ENCODE measurements at regions not wholly inside any gene's neighbourhood (a gene's known extent, or its start where the extent isn't known, plus 50 kb on each side); places are given as distances from the start of the nearest gene placed in this dataset.
"Not testable (repeated sequence)": the region's sequence is repeated elsewhere in the genome, so short reads cannot be mapped to it uniquely, and the experiment has no call there.

DNA sequence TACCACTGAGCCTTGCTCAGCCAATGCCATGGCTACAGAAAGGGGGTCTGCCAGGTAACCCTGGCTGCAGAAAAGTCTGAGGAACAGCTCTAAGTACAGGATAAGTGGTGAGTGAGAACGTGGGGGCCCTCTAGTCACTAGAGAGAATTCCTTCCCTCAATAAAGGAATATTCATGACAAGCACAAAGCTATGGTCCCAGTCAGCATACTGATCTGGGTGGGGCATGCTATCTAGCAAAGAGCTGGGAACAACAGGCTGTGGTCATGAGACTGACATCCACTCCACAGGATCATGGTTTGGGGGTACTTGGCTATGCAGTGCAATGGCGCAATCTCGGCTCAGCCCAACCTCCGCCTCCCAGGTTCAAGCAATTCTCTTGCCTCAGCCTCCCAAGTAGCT, 140.4 kb downstream of the MTHFS start:
- Histone ChIP-seq H3K9me3 (ENCODE audit: control insufficient read depth, insufficient read depth, low read length) (peaks cover 17% of the 10 kb centered on the region), H3K9ac (ENCODE audit: low read depth, low read length) (no peak overlapping the region), H3K27ac (ENCODE audit: low read depth, low read length) (no peak overlapping the region), H3K27me3 (ENCODE audit: control insufficient read depth, insufficient read depth, low read length) (no peaks in the 10 kb centered on the region), H3K4me1 (ENCODE audit: control insufficient read depth, insufficient read depth, low read length) (no peaks in the 10 kb centered on the region), H3K36me3 (ENCODE audit: control insufficient read depth, insufficient read depth, low read length) (no peaks in the 10 kb centered on the region), H3K4me3 (ENCODE audit: low read depth, low read length) (no peak overlapping the region)

DNA sequence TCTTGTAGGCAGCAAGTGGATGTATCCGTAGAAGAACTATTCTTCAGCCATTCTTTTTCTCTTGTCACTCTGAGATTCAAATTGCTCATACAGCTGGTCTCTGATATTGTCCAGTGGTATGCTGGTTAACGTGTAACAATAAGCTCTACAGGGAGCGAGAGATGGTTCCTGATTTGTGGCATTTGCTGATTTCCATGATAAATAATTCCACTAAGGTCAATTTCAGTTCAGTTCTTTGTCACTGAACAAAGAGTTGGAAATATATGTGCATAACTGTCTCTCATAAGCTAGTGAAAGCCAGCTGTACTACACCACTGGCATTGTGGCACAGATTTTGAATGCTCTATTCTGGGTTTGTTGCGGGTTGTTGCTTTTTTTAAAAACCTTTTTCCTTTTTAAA, 131.7 kb downstream of the MTHFS start:
- Histone ChIP-seq H3K9me3 (ENCODE audit: control insufficient read depth, insufficient read depth, low read length) (peaks cover 5% of the 10 kb centered on the region), H3K4me3 (ENCODE audit: low read depth, low read length) (no peak overlapping the region), H3K9ac (ENCODE audit: low read depth, low read length) (no peak overlapping the region), H3K4me1 (ENCODE audit: control insufficient read depth, insufficient read depth, low read length) (no peaks in the 10 kb centered on the region), H3K27me3 (ENCODE audit: control insufficient read depth, insufficient read depth, low read length) (no peaks in the 10 kb centered on the region), H3K27ac (ENCODE audit: low read depth, low read length) (no peak overlapping the region), H3K36me3 (ENCODE audit: control insufficient read depth, insufficient read depth, low read length) (no peaks in the 10 kb centered on the region)

DNA sequence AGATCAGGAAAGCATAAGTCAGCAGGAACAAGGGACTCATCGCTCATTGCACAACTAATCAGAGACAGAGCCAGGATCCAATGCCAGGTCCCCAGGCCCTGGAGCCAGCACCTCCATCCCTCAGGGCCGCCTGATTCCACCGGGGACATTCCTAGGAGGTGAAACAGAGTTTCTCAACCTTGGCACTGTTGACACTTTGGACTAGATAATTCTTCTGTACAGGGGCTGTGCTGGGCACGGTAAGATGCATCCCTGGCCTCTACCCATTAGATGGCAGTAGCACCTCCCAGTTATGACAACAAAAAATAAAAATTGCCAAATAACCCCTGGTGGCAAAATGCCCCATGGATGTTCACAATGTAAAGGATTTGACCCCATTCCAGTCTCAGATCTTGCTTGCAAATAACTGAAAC, 127.7 kb downstream of the MTHFS start:
- H3K4me1 ChIP-seq (ENCODE audit: control insufficient read depth, insufficient read depth, low read length): no peaks in the 10 kb centered on the region
- H3K4me3 ChIP-seq (ENCODE audit: low read depth, low read length): no peak overlapping the region
- 0 out of 2 replicates have a peak, but pooled peaks cover 1% of the 10 kb centered on the region for H3K9me3 ChIP-seq (ENCODE audit: control insufficient read depth, insufficient read depth, low read length)
- H3K9ac ChIP-seq (ENCODE audit: low read depth, low read length): no peak overlapping the region
- no peaks in the 10 kb centered on the region for H3K27me3 ChIP-seq (ENCODE audit: control insufficient read depth, insufficient read depth, low read length)
- H3K27ac ChIP-seq (ENCODE audit: low read depth, low read length): no peak overlapping the region
- no peaks in the 10 kb centered on the region for H3K36me3 ChIP-seq (ENCODE audit: control insufficient read depth, insufficient read depth, low read length)

DNA sequence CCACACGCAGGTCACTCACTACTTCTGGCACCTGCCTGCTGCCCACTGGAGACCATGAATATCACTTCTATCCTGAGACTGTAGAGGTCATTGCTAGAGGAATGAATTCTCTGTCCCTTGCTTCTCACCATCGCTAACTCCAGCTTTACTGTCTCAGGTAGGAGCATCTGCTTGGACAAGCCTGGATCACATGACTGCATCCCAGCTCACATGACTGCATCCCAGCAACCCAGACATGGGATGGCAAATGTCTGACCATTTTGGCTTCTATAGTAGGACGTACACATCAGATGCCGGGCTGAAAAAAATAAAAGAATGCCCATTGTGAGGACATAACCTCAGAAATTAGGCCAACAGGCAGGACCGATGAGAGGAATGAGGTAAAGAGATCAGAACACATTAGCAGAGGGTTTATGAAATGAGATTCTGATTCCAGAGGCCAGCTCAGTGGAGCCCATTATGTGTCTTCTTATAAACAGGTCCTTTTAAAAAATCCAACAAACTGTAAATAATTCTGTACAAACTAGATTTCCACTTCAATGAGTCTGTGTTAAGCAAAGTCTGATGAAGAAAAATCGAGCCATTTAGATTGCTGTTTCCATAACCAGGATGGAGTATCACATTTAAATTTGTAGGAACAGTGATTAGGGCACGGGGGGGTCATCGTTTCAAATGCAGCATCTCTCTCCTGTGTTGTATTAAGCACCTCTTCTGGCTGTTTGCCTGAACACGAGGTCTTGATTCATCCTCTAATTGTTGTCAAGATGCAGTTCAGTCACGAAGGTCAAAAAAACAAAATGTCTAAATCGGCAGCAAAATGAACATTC, 126.7 kb downstream of the MTHFS start:
- Histone ChIP-seq H3K27ac (ENCODE audit: low read depth, low read length) (no peak overlapping the region), H3K36me3 (ENCODE audit: control insufficient read depth, insufficient read depth, low read length) (no peaks in the 10 kb centered on the region), H3K9me3 (ENCODE audit: control insufficient read depth, insufficient read depth, low read length) (no peaks in the 10 kb centered on the region), H3K4me3 (ENCODE audit: low read depth, low read length) (no peak overlapping the region), H3K4me1 (ENCODE audit: control insufficient read depth, insufficient read depth, low read length) (no peaks in the 10 kb centered on the region), H3K9ac (ENCODE audit: low read depth, low read length) (no peak overlapping the region), H3K27me3 (ENCODE audit: control insufficient read depth, insufficient read depth, low read length) (no peaks in the 10 kb centered on the region)

DNA sequence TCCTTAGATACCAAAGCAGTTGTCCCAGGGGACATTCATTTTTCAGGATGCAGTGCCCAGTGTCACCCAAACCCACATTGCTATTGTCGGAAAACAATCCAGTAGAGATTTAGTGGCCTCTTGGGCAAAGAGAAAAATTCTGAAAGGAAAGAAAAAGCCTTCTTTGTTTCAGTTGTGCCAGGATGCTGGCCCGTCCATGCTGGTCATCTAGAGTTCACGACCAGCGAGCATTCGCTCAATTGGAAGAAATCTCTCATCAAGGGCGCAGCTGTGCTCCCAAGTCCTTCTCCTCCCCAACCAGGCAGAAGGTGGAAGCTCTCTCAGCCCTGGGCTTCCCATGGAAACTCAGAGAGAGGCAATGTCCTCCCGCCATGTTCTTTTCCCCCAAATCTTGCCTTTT, 123.7 kb downstream of the MTHFS start:
- Histone ChIP-seq H3K4me1 (ENCODE audit: control insufficient read depth, insufficient read depth, low read length) (no peaks in the 10 kb centered on the region), H3K9me3 (ENCODE audit: control insufficient read depth, insufficient read depth, low read length) (no peaks in the 10 kb centered on the region), H3K36me3 (ENCODE audit: control insufficient read depth, insufficient read depth, low read length) (no peaks in the 10 kb centered on the region), H3K9ac (ENCODE audit: low read depth, low read length) (no peak overlapping the region), H3K27me3 (ENCODE audit: control insufficient read depth, insufficient read depth, low read length) (no peaks in the 10 kb centered on the region), H3K27ac (ENCODE audit: low read depth, low read length) (no peak overlapping the region), H3K4me3 (ENCODE audit: low read depth, low read length) (no peak overlapping the region)

DNA sequence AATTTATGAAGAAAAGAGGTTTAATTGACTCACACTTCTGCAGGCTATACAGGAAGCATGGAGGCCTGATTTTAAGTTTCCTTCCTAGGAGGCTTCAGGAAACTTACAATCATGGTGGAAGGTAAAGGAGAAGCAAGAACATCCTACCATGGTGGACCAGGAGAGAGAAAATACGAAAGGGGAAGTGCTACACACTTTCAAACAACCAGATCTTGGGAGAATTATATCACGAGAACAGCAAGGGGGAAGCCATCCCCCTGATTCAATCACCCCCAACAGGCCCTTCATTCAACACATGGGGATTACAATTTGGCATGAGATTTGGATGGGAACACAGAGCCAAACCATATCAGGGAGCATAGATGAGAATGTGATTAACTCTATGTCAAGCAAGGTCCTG, 121.0 kb downstream of the MTHFS start:
- Histone ChIP-seq H3K4me1 (ENCODE audit: control insufficient read depth, insufficient read depth, low read length) (no peaks in the 10 kb centered on the region), H3K27ac (ENCODE audit: low read depth, low read length) (no peak overlapping the region)

DNA sequence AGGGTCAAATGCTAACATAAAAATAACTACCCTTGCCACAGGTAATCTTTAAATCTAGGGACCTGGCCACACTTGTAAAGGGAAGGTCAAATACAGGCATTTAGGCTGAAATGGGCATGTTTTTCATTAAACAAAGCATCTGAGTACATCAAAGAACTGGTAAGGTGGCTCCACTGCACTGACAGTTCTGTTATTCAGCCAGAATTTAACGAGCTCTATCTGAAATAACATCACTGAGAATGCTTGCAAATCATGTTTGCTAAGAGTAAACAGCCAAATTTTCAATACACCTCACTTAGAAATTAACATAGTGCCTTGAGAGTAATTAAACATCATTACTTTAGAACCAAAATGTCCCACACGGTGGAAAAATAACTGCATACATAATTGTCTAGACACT, 118.9 kb downstream of the MTHFS start:
- no peak overlapping the region for H3K4me3 ChIP-seq (ENCODE audit: low read depth, low read length)
- no peak overlapping the region for H3K9ac ChIP-seq (ENCODE audit: low read depth, low read length)
- H3K36me3 ChIP-seq (ENCODE audit: control insufficient read depth, insufficient read depth, low read length): no peaks in the 10 kb centered on the region
- no peaks in the 10 kb centered on the region for H3K27me3 ChIP-seq (ENCODE audit: control insufficient read depth, insufficient read depth, low read length)
- H3K9me3 ChIP-seq (ENCODE audit: control insufficient read depth, insufficient read depth, low read length): no peaks in the 10 kb centered on the region
- no peak overlapping the region for H3K27ac ChIP-seq (ENCODE audit: low read depth, low read length)
- H3K4me1 ChIP-seq (ENCODE audit: control insufficient read depth, insufficient read depth, low read length): no peaks in the 10 kb centered on the region

More for the DNA sequence above, 121.0 kb downstream of the MTHFS start:
- no peaks in the 10 kb centered on the region for H3K36me3 ChIP-seq (ENCODE audit: control insufficient read depth, insufficient read depth, low read length)
- no peaks in the 10 kb centered on the region for H3K9me3 ChIP-seq (ENCODE audit: control insufficient read depth, insufficient read depth, low read length)
- H3K9ac ChIP-seq (ENCODE audit: low read depth, low read length): no peak overlapping the region
- no peaks in the 10 kb centered on the region for H3K27me3 ChIP-seq (ENCODE audit: control insufficient read depth, insufficient read depth, low read length)
- no peak overlapping the region for H3K4me3 ChIP-seq (ENCODE audit: low read depth, low read length)

DNA sequence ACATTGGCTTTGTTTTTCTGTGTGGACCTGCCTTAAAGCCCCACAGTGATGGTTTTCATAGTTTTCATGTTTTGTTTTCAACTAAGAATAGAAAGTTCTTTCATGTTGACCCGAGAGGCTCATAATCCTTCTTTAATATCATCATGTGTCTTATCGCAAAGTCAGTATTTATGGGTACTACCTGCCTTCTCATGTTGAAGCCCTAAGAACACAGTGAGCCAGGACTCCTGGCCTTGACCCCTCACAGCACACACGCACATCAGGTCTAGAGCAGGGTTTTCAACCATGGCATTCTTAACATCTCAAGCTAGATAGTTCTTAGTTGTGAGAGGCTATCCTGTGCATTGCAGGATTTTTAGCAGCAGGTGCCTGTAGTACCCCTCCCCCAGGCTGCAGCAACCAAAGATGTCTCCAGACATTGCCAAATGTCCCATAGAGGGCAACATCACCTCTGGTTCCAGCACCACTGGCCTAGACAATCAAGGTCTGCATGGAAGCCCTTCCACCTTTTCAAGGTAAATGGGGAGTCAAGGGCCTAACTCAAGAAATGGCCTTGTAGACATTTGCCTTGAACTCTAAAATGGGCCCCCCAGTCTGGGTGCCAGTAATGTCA, 118.3 kb downstream of the MTHFS start:
- Histone ChIP-seq H3K36me3 (ENCODE audit: control insufficient read depth, insufficient read depth, low read length) (no peaks in the 10 kb centered on the region), H3K9ac (ENCODE audit: low read depth, low read length) (no peak overlapping the region), H3K27ac (ENCODE audit: low read depth, low read length) (no peak overlapping the region), H3K4me1 (ENCODE audit: control insufficient read depth, insufficient read depth, low read length) (no peaks in the 10 kb centered on the region), H3K4me3 (ENCODE audit: low read depth, low read length) (no peak overlapping the region), H3K27me3 (ENCODE audit: control insufficient read depth, insufficient read depth, low read length) (no peaks in the 10 kb centered on the region), H3K9me3 (ENCODE audit: control insufficient read depth, insufficient read depth, low read length) (no peaks in the 10 kb centered on the region)

DNA sequence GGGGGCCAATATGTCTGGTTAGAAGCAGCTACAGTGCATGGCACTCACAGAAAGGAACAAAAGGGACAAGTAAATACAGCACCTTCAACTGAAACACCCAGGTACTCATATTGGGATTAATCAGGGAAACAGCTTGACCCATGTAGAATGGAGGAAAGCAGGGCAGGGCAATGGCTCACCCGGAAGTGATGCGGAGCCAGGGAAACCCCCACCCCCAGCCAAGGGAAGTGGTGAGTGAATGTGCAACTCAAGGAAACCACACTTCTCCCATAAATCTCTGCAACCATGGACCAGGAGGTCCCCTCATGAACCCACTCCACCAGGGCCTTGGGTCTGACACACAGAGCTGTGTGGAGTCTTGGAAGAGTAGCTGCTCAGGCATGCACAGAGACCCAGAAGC, 117.1 kb downstream of the MTHFS start:
- Histone ChIP-seq H3K9ac (ENCODE audit: low read depth, low read length) (no peak overlapping the region), H3K4me1 (ENCODE audit: control insufficient read depth, insufficient read depth, low read length) (no peaks in the 10 kb centered on the region), H3K36me3 (ENCODE audit: control insufficient read depth, insufficient read depth, low read length) (no peaks in the 10 kb centered on the region), H3K27ac (ENCODE audit: low read depth, low read length) (no peak overlapping the region), H3K9me3 (ENCODE audit: control insufficient read depth, insufficient read depth, low read length) (no peaks in the 10 kb centered on the region), H3K4me3 (ENCODE audit: low read depth, low read length) (no peak overlapping the region), H3K27me3 (ENCODE audit: control insufficient read depth, insufficient read depth, low read length) (no peaks in the 10 kb centered on the region)

DNA sequence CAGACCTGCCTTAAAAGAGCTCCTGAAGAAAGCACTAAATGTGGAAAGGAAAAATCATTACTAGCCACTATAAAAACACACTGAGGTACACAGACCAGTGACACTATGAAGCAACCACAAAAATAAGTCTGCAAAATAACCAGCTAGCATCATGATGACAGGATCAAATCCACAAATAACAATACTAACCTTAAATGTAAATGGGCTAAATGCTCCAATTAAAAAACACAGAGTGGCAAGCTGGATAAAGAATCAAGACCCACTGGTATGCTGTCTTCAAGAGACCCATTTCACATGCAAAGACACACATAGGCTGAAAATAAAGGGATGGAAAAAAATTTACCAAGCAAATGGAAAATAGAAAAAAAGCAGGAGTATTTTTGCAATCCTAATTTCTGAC, 114.5 kb downstream of the MTHFS start:
- not testable (repeated sequence) for H3K27me3 ChIP-seq (ENCODE audit: control insufficient read depth, insufficient read depth, low read length)

More for the DNA sequence above, 114.5 kb downstream of the MTHFS start:
- H3K36me3 ChIP-seq (ENCODE audit: control insufficient read depth, insufficient read depth, low read length); H3K27ac ChIP-seq (ENCODE audit: low read depth, low read length); H3K4me1 ChIP-seq (ENCODE audit: control insufficient read depth, insufficient read depth, low read length); H3K4me3 ChIP-seq (ENCODE audit: low read depth, low read length); H3K9ac ChIP-seq (ENCODE audit: low read depth, low read length); H3K9me3 ChIP-seq (ENCODE audit: control insufficient read depth, insufficient read depth, low read length): not testable (repeated sequence)
